Superior temporal gyrus (tissue), 1 donor: ENCODE measurements at regions not wholly inside any gene's neighbourhood (a gene's known extent, or its start where the extent isn't known, plus 50 kb on each side); places are given as distances from the start of the nearest gene placed in this dataset.

Experiments
- DNase-seq: peaks from one replicate; pipeline ENCODE4 v3.0.0-alpha.2; 2016; ENCODE audit errors: extremely low spot score

GRCh38 chr10:121417298-121417697 is 180.9 kb downstream of the FGFR2 start:
- DNase-seq = no peak

DNA sequence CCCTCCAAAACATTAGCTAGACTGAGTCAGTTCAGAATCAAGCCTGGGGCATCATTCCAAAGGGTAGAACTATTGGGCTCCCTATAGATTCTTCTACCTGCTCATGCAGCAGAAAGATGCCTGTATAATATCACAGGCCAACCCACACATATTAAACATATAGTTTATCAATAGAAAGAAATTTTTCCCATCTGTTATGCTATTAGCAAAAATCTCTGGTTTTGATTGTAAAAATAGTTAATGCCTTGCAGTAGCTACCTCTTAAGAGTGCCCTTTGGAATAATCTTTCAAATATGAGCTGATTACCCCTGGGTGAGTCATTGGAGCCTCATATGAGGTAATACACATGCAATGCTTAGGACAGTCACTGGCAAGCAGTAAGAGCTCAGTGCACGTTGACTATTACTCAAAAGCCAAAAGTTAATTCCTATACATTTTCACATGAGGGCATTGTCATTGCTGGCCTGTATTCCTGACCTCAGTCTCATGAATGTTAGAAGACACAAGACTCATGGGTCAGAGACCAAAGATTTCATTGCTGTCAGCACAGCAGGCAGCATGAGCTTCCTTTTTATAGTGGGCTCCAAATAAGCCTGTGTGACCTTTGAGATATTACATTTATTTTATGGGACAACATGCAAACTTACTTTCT is 180.0 kb downstream of the FGFR2 start:
- DNase-seq = no peak

DNA sequence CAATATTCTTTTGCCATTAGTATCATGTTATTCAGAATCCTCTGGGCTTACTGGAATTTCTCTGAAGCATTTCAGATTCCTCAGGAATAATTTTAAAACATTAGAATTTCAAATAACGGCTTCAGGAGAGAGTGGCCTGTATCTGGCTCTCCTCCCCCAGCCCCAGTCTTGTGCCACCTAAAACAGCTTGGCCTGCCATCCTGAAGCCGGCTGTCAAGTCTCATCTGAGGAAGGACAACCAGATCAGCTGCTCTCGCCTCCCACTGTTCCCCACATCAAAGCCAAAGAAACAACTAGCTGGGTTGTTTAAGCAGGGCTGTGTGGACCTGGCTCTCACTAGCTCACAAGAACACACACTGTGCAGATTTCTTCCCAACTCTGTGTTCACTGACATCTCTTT is 178.2 kb downstream of the FGFR2 start:
- no peak for DNase-seq

GRCh38 chr10:121422096-121422495 is 176.1 kb downstream of the FGFR2 start:
- DNase-seq = no peak

DNA sequence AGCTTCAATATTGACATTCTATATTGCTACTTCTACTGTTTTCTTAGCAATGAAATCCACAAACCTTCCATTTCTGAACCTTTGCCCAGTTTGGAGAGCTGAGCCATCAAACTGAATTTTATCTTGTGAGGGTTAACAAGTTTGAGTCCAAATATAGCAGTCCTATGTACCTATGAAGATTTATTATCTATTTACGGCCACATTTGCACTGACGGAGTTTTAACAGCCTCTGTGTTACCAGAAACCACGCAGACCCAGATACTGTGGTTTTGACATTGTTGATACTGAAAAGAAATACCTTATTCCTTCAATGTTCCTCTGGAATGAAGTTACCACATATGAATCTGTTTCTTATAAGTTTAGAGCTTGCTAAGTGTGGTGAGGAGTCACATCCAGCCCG is 172.6 kb downstream of the FGFR2 start:
- no peak for DNase-seq

DNA sequence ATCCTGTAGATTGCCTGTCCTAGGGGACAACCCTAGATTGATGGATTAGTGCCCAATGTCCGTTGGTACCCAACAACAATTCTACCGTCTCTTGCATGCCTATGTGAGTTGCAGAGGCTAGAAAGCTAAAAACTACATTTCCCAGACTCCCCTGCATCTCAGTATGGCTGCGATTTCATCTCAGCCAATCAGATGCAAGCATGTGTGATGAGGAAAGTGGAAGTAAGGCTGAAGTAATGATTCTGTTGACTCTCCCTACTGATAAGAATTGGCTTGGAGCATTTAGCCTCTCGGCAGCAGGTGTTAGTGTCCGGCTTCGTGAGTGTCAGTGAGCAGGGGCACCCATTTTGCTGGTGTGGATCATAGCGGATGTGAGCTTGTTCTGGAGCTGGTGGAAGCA is 171.9 kb downstream of the FGFR2 start:
- DNase-seq = no peak
